Activated naive CD8-positive, alpha-beta T cell (primary cell): ENCODE measurements at regions not wholly inside any gene's neighbourhood (a gene's known extent, or its start where the extent isn't known, plus 50 kb on each side); places are given as distances from the start of the nearest gene placed in this dataset.
A peak's percentile ranks its signal among the peaks of the same experiment; 100 is the strongest.
"Not testable (repeated sequence)": the region's sequence is repeated elsewhere in the genome, so short reads cannot be mapped to it uniquely, and the experiment has no call there.

Experiments used
- H3K27ac Mint-ChIP-seq: one replicate; pipeline ENCODE4 v1.8.0; 2021; ENCODE audit warnings: mixed read lengths
- H3K27me3 Mint-ChIP-seq: one replicate; pipeline ENCODE4 v1.8.0; 2021; ENCODE audit warnings: mixed read lengths
- H3K36me3 Mint-ChIP-seq: one replicate; pipeline ENCODE4 v1.8.0; 2021; ENCODE audit warnings: mixed read lengths
- H3K4me1 Mint-ChIP-seq: one replicate; pipeline ENCODE4 v1.8.0; 2021; ENCODE audit warnings: low read depth, mixed read lengths
- H3K4me3 Mint-ChIP-seq: one replicate; pipeline ENCODE4 v1.8.0; 2021; ENCODE audit warnings: mild to moderate bottlenecking, mixed read lengths
- H3K9me3 Mint-ChIP-seq: one replicate; pipeline ENCODE4 v1.8.0; 2021; ENCODE audit warnings: low read depth, mixed read lengths

- not testable (repeated sequence) for H3K4me1 Mint-ChIP-seq, H3K4me3 Mint-ChIP-seq, H3K36me3 Mint-ChIP-seq, H3K9me3 Mint-ChIP-seq, H3K27me3 Mint-ChIP-seq, H3K27ac Mint-ChIP-seq
Observed at GRCh38 chr9:41308953-41309352, 119.8 kb upstream of the ZNG1F start.

DNA sequence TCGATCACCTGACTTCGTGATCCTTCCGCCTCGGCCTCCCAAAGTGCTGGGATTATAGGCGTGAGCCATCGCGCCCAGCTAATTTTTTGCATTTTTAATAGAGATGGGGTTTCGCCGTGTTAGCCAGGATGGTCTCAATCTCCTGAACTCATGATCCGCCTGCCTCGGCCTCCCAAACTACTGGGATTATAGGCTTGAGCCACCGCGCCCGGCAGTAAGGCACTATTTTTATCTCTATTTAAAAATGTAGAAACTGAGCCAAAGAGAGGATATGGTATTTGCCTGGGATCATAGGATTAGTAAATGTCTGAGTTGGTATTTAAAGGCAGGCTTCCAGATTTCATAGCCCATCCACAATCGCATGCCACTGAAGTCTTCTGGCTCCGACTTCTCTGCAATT lies 96.6 kb upstream of the ZNG1F start:
- not testable (repeated sequence) for H3K27ac Mint-ChIP-seq, H3K27me3 Mint-ChIP-seq, H3K4me1 Mint-ChIP-seq, H3K4me3 Mint-ChIP-seq, H3K36me3 Mint-ChIP-seq, H3K9me3 Mint-ChIP-seq

DNA sequence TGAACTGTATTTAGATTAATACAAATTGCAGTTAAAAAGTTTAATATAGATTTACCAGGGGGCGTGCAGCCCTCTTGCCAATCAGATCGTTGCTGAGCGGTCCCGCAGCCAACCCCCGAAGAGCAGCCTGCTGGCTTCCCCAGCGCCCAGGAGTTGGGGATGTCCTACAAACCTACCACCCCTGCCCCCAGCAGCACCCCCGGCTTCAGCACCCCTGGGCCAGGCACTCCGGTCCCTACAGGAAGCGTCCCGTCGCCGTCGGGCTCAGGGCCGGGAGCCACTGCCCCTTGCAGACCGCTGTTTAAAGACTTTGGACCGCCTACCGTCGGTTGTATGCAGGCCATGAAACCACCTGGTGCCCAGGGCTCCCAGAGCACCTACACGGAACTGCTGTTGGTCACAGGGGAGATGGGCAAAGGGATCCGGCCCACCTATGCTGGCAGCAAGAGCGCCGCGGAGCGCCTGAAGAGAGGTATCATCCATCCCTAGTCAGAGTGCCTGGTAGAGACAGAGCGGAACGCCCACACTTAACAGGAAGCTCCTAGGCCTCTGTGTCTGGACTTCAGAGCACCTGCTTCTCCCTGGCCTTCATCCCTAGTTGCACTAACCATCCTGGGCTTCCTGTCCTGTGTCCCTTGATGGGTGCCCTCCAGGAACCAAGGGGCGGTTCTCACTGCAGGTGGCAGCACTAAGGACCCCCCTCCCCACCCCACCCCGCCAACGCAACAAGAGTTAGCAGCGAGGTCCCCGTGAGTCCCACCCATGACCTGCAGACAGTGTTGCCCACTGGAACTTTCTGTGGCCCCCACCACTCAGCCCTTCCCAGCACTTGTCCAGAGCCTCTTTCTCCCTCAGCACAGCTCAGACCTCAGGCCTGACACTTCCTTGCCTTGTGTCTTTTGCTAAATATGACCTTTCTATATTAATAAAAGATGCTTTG lies 91.5 kb upstream of the ZNG1F start:
- H3K4me3 Mint-ChIP-seq, result not testable (repeated sequence)

DNA sequence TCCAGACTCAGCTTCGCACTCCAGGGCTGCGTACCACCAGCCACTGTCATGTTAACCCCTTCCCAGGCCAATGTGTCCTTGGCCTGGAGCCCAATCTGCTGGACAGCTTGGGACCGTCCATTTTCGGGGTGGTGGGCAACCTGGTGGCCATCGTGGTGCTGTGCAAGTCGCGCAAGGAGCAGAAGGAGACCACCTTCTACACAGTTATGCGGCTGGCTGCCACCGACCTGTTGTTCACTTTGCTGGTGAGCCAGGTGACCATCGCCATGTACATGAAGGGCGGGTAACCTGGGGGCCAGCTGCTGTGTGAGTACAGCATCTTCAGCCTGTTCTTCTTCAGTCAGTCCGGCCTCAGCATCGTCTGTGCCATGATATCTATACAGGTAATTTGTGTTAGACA lies 90.3 kb upstream of the ZNG1F start:
- H3K9me3 Mint-ChIP-seq, H3K27me3 Mint-ChIP-seq, H3K27ac Mint-ChIP-seq, H3K36me3 Mint-ChIP-seq, H3K4me1 Mint-ChIP-seq, H3K4me3 Mint-ChIP-seq: not testable (repeated sequence)

More for the DNA sequence above, 91.5 kb upstream of the ZNG1F start:
- not testable (repeated sequence) for H3K36me3 Mint-ChIP-seq, H3K27ac Mint-ChIP-seq, H3K27me3 Mint-ChIP-seq, H3K9me3 Mint-ChIP-seq, H3K4me1 Mint-ChIP-seq

DNA sequence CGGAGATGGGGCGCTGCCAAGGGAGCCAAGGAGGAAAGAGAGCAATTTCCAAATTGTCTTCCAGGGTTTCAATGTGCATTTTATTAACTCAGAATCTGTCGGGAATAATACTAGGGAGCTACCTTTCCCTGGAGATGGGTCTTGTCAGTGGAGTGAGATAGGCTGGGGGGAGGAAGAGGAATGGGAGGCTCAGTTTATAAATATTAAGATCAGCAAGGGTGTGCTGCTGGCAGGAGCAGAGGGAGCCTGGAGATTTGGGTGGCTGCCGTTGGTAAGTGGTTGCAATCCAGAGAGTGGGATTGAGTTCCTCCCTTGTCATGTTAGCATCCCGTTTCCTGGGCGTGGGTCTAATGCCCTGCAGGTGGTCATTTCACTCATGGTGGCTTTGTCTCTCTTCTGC lies 89.9 kb upstream of the ZNG1F start:
- H3K9me3 Mint-ChIP-seq, H3K27me3 Mint-ChIP-seq, H3K4me3 Mint-ChIP-seq, H3K36me3 Mint-ChIP-seq, H3K27ac Mint-ChIP-seq, H3K4me1 Mint-ChIP-seq: not testable (repeated sequence)

DNA sequence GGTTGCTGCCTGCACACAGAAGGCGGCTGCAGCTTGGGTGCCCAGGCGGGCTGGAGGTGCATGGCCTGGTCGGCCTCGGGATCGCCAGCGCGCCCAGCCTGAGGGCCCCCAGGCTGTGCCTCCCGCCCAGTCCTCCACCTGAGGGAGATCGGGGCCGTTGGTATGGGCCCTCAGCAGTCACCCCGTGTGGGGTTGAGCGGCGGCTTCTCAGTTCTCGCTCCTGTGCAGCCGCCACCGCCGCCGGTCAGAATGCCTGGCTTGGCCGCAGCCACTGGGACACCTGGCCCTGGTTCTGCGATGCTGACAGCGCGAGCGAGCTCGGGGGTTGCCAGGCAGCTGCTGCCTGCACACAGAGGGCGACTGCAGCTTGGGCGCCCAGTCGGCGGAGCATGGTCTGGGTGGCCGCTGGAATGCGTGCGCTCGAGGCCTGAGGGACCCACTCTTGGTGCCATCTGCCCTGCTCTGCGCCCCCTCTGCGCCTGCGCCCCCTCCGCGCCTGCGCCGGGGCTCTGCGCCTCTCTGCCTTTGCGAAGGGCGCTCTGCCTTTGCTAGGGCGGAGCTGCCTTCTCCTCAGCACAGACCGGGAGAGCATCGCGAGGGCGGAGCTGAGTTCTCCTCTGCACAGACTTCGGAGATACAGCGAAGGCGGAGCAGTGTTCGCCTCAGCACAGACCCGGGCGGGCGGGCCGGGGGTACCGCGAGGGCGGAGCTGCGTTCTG lies 84.6 kb upstream of the ZNG1F start:
- not testable (repeated sequence) for H3K4me1 Mint-ChIP-seq

GRCh38 chr9:41272879-41273548 lies 83.9 kb upstream of the ZNG1F start:
- H3K9me3 Mint-ChIP-seq, H3K27ac Mint-ChIP-seq, H3K36me3 Mint-ChIP-seq, H3K4me3 Mint-ChIP-seq, H3K27me3 Mint-ChIP-seq, H3K4me1 Mint-ChIP-seq: not testable (repeated sequence)

More for the DNA sequence above, 84.6 kb upstream of the ZNG1F start:
- H3K4me3 Mint-ChIP-seq, result peak overlapping the region; percentile 64
- not testable (repeated sequence) for H3K27ac Mint-ChIP-seq, H3K9me3 Mint-ChIP-seq, H3K27me3 Mint-ChIP-seq, H3K36me3 Mint-ChIP-seq

DNA sequence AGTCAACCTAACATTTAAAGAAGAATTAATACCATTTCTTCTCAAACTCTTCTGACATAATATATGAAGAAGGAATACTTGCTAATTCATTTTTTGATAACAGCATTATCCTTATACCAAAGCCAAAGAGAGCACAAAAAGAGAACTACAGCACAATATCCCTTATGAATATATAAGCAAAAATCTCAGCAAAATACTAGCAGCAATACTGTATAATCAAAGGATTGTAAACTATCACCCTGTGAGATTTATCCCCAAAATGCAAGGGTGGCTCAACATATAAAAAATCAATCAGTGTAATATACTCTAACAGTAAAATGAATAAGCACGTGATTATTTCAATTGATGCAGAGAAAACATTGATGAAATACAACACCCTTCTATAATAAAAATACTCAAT lies 81.9 kb upstream of the ZNG1F start:
- H3K27me3 Mint-ChIP-seq, H3K4me1 Mint-ChIP-seq, H3K36me3 Mint-ChIP-seq, H3K9me3 Mint-ChIP-seq, H3K27ac Mint-ChIP-seq, H3K4me3 Mint-ChIP-seq: not testable (repeated sequence)

DNA sequence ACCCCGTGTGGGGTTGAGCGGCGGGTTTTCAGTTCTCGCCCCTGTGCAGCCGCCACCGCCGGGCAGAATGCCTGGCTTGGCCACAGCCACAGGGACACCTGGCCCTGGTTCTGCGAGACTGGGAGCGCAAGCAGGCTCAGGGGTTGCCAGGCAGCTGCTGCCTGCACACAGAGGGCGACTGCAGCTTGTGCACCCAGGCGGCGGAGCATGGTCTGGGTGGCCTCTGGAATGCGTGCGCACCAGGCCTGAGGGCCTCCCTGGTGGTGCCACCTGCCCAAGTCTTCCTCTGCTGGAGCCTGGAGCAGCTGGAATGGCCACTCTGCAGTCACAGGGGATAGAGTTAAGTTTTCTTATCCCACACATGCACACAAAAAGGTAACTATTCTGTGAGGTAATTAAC lies 80.4 kb upstream of the ZNG1F start:
- not testable (repeated sequence) for H3K4me3 Mint-ChIP-seq, H3K36me3 Mint-ChIP-seq, H3K27ac Mint-ChIP-seq, H3K27me3 Mint-ChIP-seq, H3K4me1 Mint-ChIP-seq, H3K9me3 Mint-ChIP-seq

DNA sequence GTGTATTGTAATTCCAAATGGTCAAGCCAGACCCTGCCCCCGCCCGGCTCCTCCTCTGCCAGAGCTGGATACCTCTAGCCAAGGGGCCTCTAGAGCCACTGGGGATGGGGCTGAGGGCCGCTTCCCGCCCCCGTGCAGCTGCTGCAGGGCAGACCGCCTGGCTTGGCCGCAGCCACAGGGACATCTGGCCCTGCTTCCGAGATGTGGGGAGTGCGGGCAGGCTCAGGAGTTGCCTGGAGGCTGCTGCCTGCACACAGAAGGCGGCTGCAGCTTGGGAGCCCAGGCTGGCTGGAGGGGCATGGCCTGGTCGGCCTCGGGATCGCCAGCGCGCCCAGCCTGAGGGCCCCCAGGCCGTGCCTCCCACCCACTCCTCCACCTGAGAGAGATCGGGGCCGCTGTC lies 79.9 kb upstream of the ZNG1F start:
- not testable (repeated sequence) for H3K36me3 Mint-ChIP-seq, H3K4me1 Mint-ChIP-seq, H3K9me3 Mint-ChIP-seq, H3K4me3 Mint-ChIP-seq, H3K27ac Mint-ChIP-seq, H3K27me3 Mint-ChIP-seq

- H3K27me3 Mint-ChIP-seq, H3K27ac Mint-ChIP-seq, H3K4me3 Mint-ChIP-seq, H3K9me3 Mint-ChIP-seq, H3K36me3 Mint-ChIP-seq, H3K4me1 Mint-ChIP-seq: not testable (repeated sequence)
Observed at GRCh38 chr9:41266602-41267001, 77.5 kb upstream of the ZNG1F start.

- not testable (repeated sequence) for H3K27ac Mint-ChIP-seq, H3K4me1 Mint-ChIP-seq, H3K36me3 Mint-ChIP-seq, H3K9me3 Mint-ChIP-seq, H3K27me3 Mint-ChIP-seq, H3K4me3 Mint-ChIP-seq
Observed at GRCh38 chr9:41266000-41266399, 76.9 kb upstream of the ZNG1F start.

- not testable (repeated sequence) for H3K27me3 Mint-ChIP-seq, H3K4me1 Mint-ChIP-seq, H3K9me3 Mint-ChIP-seq, H3K4me3 Mint-ChIP-seq, H3K36me3 Mint-ChIP-seq, H3K27ac Mint-ChIP-seq
Observed at GRCh38 chr9:41251973-41252372, 62.9 kb upstream of the ZNG1F start.

DNA sequence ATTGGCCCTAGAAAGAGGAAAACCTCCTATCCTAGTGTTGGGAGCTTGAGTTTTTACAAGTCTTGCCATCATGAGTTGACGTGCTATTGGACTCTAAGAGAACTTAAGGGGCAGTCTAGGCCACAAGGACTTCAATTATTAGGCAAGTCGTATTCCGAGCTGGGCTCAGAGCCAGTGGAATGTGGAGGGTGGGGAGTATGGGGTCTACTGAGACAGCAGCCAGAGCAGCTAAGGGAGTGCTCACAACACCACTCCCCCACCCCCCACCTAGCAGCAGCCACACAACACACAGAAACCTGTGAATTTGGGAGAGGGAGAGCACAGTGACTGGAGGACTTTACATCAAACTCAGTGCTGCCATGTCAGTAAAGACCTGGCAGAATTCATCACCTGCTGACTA lies 62.0 kb upstream of the ZNG1F start:
- not testable (repeated sequence) for H3K27me3 Mint-ChIP-seq, H3K36me3 Mint-ChIP-seq, H3K4me1 Mint-ChIP-seq, H3K4me3 Mint-ChIP-seq, H3K9me3 Mint-ChIP-seq, H3K27ac Mint-ChIP-seq

GRCh38 chr9:41246702-41247101 lies 57.6 kb upstream of the ZNG1F start:
- not testable (repeated sequence) for H3K4me3 Mint-ChIP-seq, H3K9me3 Mint-ChIP-seq, H3K27me3 Mint-ChIP-seq, H3K4me1 Mint-ChIP-seq, H3K36me3 Mint-ChIP-seq, H3K27ac Mint-ChIP-seq
